ENCODE measurements at regions not wholly inside any gene's neighbourhood (a gene's known extent, or its start where the extent isn't known, plus 50 kb on each side); places are given as distances from the start of the nearest gene placed in this dataset.

DNA sequence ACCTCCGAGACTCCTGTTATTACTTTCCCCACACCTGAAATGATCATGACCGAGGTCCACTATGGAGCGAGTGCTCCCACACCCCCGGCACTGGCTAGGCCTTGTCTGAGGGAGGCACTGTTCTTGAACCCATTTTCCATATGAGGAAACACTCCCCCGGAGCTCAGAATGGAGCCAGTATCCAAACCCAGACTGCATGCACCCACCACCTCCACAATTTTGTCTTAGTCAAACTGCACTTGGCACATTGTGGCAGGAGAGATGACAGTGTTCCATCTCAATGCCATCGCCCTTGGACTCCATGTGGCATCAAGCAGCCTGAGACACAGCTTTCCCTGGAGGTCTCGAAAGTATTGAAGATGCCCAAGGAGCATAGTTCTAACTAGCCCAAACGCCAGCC is 154.1 kb downstream of the NUP210 start:
- no peak for TF ChIP-seq POLR2A (IDR thresholded peaks at IDR 0.05)
- TF ChIP-seq, protein P1, sequence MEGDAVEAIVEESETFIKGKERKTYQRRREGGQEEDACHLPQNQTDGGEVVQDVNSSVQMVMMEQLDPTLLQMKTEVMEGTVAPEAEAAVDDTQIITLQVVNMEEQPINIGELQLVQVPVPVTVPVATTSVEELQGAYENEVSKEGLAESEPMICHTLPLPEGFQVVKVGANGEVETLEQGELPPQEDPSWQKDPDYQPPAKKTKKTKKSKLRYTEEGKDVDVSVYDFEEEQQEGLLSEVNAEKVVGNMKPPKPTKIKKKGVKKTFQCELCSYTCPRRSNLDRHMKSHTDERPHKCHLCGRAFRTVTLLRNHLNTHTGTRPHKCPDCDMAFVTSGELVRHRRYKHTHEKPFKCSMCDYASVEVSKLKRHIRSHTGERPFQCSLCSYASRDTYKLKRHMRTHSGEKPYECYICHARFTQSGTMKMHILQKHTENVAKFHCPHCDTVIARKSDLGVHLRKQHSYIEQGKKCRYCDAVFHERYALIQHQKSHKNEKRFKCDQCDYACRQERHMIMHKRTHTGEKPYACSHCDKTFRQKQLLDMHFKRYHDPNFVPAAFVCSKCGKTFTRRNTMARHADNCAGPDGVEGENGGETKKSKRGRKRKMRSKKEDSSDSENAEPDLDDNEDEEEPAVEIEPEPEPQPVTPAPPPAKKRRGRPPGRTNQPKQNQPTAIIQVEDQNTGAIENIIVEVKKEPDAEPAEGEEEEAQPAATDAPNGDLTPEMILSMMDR (IDR thresholded peaks at IDR 0.05), result no peak
